Neural progenitor cell (in vitro differentiated cells): ENCODE measurements at regions not wholly inside any gene's neighbourhood (a gene's known extent, or its start where the extent isn't known, plus 50 kb on each side); places are given as distances from the start of the nearest gene placed in this dataset.

Experiments used
- DNase-seq: peaks from one replicate; pipeline ENCODE4 v3.0.0-alpha.2; 2016; ENCODE audit warnings: low spot score
- H2AFZ ChIP-seq: fragments of 200-600 bp; sonication (generic); replicated peaks from 2 replicates; pipeline ENCODE4 v1.6.1; 2016; ENCODE audit warnings: antibody characterized with exemption
- H3F3A ChIP-seq: fragments of 200-600 bp; sonication (generic); 2 replicates; pipeline ENCODE4 v1.6.1; 2016; ENCODE audit warnings: antibody characterized with exemption, low read depth
- H3K27ac ChIP-seq: fragments of 200-600 bp; sonication (generic); 2 replicates; pipeline ENCODE4 v1.5.1; 2016; ENCODE audit warnings: mild to moderate bottlenecking
- H3K27me3 ChIP-seq: fragments of 200-600 bp; sonication (generic); 2 replicates; pipeline ENCODE4 v1.6.1; 2016; ENCODE audit warnings: mild to moderate bottlenecking, moderate library complexity
- H3K36me3 ChIP-seq: fragments of 200-600 bp; sonication (generic); 2 replicates; pipeline ENCODE4 v1.5.1; 2016
- H3K4me1 ChIP-seq: fragments of 200-600 bp; sonication (generic); 2 replicates; pipeline ENCODE4 v1.6.1; 2016; ENCODE audit warnings: mixed run types
- H3K4me2 ChIP-seq: fragments of 200-600 bp; sonication (generic); 2 replicates; pipeline ENCODE4 v1.6.1; 2016
- H3K4me3 ChIP-seq: fragments of 200-600 bp; sonication (generic); 2 replicates; pipeline ENCODE4 v1.5.1; 2016
- H3K79me2 ChIP-seq: fragments of 200-600 bp; sonication (generic); 2 replicates; pipeline ENCODE4 v1.6.1; 2016; ENCODE audit warnings: low read depth
- H3K9ac ChIP-seq: fragments of 200-600 bp; sonication (generic); 2 replicates; pipeline ENCODE4 v1.6.1; 2016
- H3K9me3 ChIP-seq: fragments of 200-600 bp; sonication (generic); 2 replicates; pipeline ENCODE4 v1.5.1; 2016; ENCODE audit warnings: low read depth
- H4K20me1 ChIP-seq: fragments of 200-600 bp; sonication (generic); 2 replicates; pipeline ENCODE4 v1.6.1; 2016; ENCODE audit warnings: low read depth
- H3K27ac Mint-ChIP-seq: 3 replicates; pipeline ENCODE4 v1.8.0; 2021; ENCODE audit warnings: mixed read lengths
- H3K27me3 Mint-ChIP-seq: 2 replicates; pipeline ENCODE4 v1.8.0; 2022; ENCODE audit warnings: low read depth, mild to moderate bottlenecking, inconsistent platforms, moderate library complexity, mixed read lengths; ENCODE audit not compliant: insufficient read depth
- H3K36me3 Mint-ChIP-seq: 3 replicates; pipeline ENCODE4 v1.8.0; 2021; ENCODE audit warnings: mixed read lengths
- H3K4me1 Mint-ChIP-seq: 3 replicates; pipeline ENCODE4 v1.8.0; 2021; ENCODE audit warnings: mixed read lengths
- H3K4me3 Mint-ChIP-seq: 3 replicates; pipeline ENCODE4 v1.8.0; 2021; ENCODE audit warnings: mild to moderate bottlenecking, moderate library complexity, mixed read lengths
- H3K9me3 Mint-ChIP-seq: 3 replicates; pipeline ENCODE4 v1.8.0; 2020; ENCODE audit warnings: mixed read lengths
- EZH2 ChIP-seq: fragments of 200-600 bp; sonication (generic); IDR thresholded peaks from 2 replicates; pipeline ENCODE4 v1.6.1; 2017; ENCODE audit warnings: antibody characterized with exemption, mild to moderate bottlenecking, moderate library complexity
- EZH2phosphoT487 ChIP-seq: fragments of 200-600 bp; sonication (generic); IDR thresholded peaks from 2 replicates; pipeline ENCODE4 v1.6.1; 2017; ENCODE audit warnings: antibody characterized with exemption
- TF ChIP-seq, protein P1 (sequence below): fragments of 200-600 bp; sonication (generic); IDR thresholded peaks from 2 replicates; pipeline ENCODE4 v1.5.1; 2017; ENCODE audit warnings: antibody characterized with exemption, mild to moderate bottlenecking

DNA sequence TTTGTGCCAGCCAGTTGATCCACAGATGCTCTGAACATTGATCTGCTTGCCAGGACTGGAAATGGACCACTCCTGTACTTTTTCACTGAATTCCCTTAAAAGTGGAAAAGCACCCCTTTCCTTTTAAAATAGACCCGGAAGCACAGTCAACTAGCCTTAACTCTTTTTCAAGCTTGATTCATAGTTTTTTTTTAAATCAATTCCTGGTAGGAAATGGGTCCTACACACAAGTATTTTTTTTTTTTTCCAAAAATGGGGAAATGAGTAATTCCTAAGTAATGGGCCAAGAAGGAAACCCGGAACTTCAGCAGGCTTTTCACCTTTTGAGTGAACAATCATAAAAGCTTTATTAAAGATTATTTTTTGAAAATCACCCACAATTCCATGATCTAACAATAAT, 234.4 kb upstream of the ADAMTS9 start:
- H3K36me3 ChIP-seq = no peaks in the 10 kb centered on the region

DNA sequence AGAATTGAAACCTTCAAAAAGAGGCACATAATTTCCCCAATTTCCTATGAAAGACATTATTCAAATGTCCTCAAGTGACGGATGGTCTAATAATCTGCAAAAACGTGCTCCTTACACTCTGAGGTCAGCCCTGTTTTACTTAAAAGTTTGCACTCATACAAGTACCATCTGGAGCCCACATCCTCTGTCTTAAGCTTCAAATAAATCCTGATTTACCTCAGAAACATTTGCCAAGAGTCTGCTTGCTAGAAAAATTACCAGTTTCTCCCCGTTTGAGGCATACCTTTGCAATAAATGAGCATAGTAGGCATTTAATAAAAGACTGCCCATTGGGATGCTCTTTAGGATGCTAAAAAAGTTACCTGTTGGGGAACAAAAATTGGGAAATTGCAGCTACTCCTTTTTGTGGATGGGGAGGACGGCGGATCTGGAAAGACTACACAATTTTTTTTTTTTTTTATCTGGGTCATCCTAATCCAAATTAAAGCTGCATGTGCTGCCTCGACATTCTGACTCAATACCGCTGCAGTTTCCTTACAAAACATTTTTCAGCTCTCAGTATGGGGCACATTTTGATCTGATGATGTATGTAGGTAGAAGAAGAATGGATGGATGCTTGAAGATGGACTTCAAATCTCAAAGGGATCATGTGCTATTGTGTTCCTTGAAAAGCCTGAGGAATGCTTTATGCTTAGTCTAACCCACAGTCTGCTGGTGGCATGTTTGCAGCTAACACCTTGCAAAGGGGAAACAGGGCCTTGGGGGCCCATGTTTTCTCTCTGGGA, 233.7 kb upstream of the ADAMTS9 start:
- no peak for TF ChIP-seq EZH2phosphoT487
- TF ChIP-seq, protein P1, sequence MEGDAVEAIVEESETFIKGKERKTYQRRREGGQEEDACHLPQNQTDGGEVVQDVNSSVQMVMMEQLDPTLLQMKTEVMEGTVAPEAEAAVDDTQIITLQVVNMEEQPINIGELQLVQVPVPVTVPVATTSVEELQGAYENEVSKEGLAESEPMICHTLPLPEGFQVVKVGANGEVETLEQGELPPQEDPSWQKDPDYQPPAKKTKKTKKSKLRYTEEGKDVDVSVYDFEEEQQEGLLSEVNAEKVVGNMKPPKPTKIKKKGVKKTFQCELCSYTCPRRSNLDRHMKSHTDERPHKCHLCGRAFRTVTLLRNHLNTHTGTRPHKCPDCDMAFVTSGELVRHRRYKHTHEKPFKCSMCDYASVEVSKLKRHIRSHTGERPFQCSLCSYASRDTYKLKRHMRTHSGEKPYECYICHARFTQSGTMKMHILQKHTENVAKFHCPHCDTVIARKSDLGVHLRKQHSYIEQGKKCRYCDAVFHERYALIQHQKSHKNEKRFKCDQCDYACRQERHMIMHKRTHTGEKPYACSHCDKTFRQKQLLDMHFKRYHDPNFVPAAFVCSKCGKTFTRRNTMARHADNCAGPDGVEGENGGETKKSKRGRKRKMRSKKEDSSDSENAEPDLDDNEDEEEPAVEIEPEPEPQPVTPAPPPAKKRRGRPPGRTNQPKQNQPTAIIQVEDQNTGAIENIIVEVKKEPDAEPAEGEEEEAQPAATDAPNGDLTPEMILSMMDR = no peak
- Histone ChIP-seq H3K27ac (no peak overlapping the region), H3K79me2 (no peaks in the 10 kb centered on the region), H3K27me3 (no peaks in the 10 kb centered on the region), H3K36me3 (no peaks in the 10 kb centered on the region), H3F3A (no peaks in the 10 kb centered on the region), H4K20me1 (no peaks in the 10 kb centered on the region), H2AFZ (no peak overlapping the region), H3K4me3 (no peak overlapping the region), H3K9me3 (no peaks in the 10 kb centered on the region), H3K9ac (no peak overlapping the region), H3K4me1 (peaks cover 26% of the 10 kb centered on the region), H3K4me2 (no peak overlapping the region)
- Mint-ChIP-seq H3K27ac (no peak overlapping the region), H3K27me3 (no peaks in the 10 kb centered on the region), H3K4me1 (peaks cover 52% of the 10 kb centered on the region), H3K36me3 (no peaks in the 10 kb centered on the region), H3K9me3 (no peaks in the 10 kb centered on the region), H3K4me3 (no peak overlapping the region)
- peak; percentile 44 for DNase-seq

More for the DNA sequence above, 234.4 kb upstream of the ADAMTS9 start:
- Histone ChIP-seq H3F3A (no peaks in the 10 kb centered on the region), H3K9me3 (no peaks in the 10 kb centered on the region), H3K27ac (no peak overlapping the region), H3K27me3 (no peaks in the 10 kb centered on the region), H3K4me3 (no peak overlapping the region), H3K4me1 (peaks cover 22% of the 10 kb centered on the region), H3K9ac (no peak overlapping the region), H3K4me2 (no peak overlapping the region), H3K79me2 (no peaks in the 10 kb centered on the region), H2AFZ (no peak overlapping the region), H4K20me1 (no peaks in the 10 kb centered on the region)
- Mint-ChIP-seq H3K27me3 (no peaks in the 10 kb centered on the region), H3K4me3 (no peak overlapping the region), H3K9me3 (no peaks in the 10 kb centered on the region), H3K4me1 (peaks cover 48% of the 10 kb centered on the region), H3K36me3 (no peaks in the 10 kb centered on the region), H3K27ac (no peak overlapping the region)
- no peak for DNase-seq
- TF ChIP-seq EZH2 (no peak), EZH2phosphoT487 (no peak)
- TF ChIP-seq, protein P1 = no peak

DNA sequence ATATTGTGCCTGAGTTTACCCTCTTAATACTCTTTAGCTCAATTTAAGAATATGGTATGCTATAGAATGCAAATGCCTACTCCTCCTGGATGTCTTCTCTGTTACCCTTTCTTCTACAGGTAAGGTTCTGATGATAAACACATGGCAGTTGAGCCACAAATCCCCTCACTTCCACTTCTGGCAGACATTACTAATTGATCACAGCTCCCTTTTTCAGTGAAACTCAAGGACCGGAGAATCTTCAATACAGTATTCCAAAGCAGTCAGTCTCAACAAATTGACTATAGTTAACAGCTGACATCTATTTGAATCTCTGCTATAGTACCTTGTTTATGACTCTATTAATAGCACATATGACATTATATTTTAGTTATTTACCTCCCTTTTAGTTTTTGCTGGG, 232.1 kb upstream of the ADAMTS9 start:
- Histone ChIP-seq H3K27ac (no peak overlapping the region), H3K4me3 (no peak overlapping the region), H3K36me3 (no peaks in the 10 kb centered on the region), H3K27me3 (no peaks in the 10 kb centered on the region), H3K4me1 (peaks cover 28% of the 10 kb centered on the region), H2AFZ (no peak overlapping the region), H3K79me2 (no peaks in the 10 kb centered on the region), H3K9me3 (no peaks in the 10 kb centered on the region), H3K9ac (no peak overlapping the region), H3F3A (no peaks in the 10 kb centered on the region), H4K20me1 (no peaks in the 10 kb centered on the region), H3K4me2 (no peak overlapping the region)
- H3K36me3 Mint-ChIP-seq = no peaks in the 10 kb centered on the region
- H3K4me3 Mint-ChIP-seq = no peak overlapping the region
- H3K4me1 Mint-ChIP-seq = peaks cover 56% of the 10 kb centered on the region
- H3K27ac Mint-ChIP-seq = no peak overlapping the region
- no peak for DNase-seq
- TF ChIP-seq, protein P1 = no peak
- TF ChIP-seq EZH2phosphoT487 = no peak
- TF ChIP-seq EZH2 = no peak
- H3K27me3 Mint-ChIP-seq = peaks cover 4% of the 10 kb centered on the region
- no peaks in the 10 kb centered on the region for H3K9me3 Mint-ChIP-seq
